PC-9 (cell line): ENCODE measurements at regions not wholly inside any gene's neighbourhood (a gene's known extent, or its start where the extent isn't known, plus 50 kb on each side); places are given as distances from the start of the nearest gene placed in this dataset.

ENCODE experiments used
- BruUV-seq: library from RNA; stranded (reverse); fragments of 400-500 nt; replicated peaks from 2 replicates; lab custom pipeline; 2021; lab: Mats Ljungman, UMichigan
- CTCF ChIA-PET: fragments of 300-600 bp; sonication (Branson Sonifier 250); formaldehyde crosslinking; loops from one replicate; lab custom pipeline; 2022; ENCODE audit warnings: antibody characterized with exemption; lab: Charles Lee
- POLR2A ChIA-PET: fragments of 300-600 bp; sonication (Branson Sonifier 250); formaldehyde crosslinking; loops from one replicate; lab custom pipeline; 2022; ENCODE audit warnings: antibody characterized with exemption; ENCODE audit not compliant: unreplicated experiment; lab: Charles Lee
- DNase-seq, 2 experiments: peaks; one replicate each; pipeline versions ENCODE4 v3.0.0 to v3.0.0-alpha.2; 2015 to 2022; ENCODE audit warnings: mixed read lengths in 1 of 2
- H2AFZ ChIP-seq: fragments of 200-600 bp; sonication (generic); 2 replicates; pipeline ENCODE4 v1.8.1; 2017; ENCODE audit warnings: antibody characterized with exemption
- H3F3A ChIP-seq: fragments of 200-600 bp; sonication (generic); 2 replicates; pipeline ENCODE4 v1.8.1; 2017; ENCODE audit warnings: antibody characterized with exemption, mild to moderate bottlenecking, low read depth; ENCODE audit not compliant: insufficient read depth
- H3K27ac ChIP-seq: fragments of 200-600 bp; sonication (generic); 2 replicates; pipeline ENCODE4 v1.6.1; 2016; ENCODE audit warnings: mixed run types
- H3K27me3 ChIP-seq: fragments of 200-600 bp; sonication (generic); 2 replicates; pipeline ENCODE4 v1.6.1; 2016; ENCODE audit warnings: low read depth, mixed run types; ENCODE audit not compliant: insufficient read depth
- H3K36me3 ChIP-seq: fragments of 200-600 bp; sonication (generic); 2 replicates; pipeline ENCODE4 v1.6.1; 2016; ENCODE audit warnings: low read depth, mixed run types
- H3K4me1 ChIP-seq: fragments of 200-600 bp; sonication (generic); replicated peaks from 2 replicates; pipeline ENCODE4 v1.6.1; 2016; ENCODE audit warnings: mixed run types; ENCODE audit not compliant: insufficient read depth
- H3K4me2 ChIP-seq: fragments of 200-600 bp; sonication (generic); 2 replicates; pipeline ENCODE4 v1.6.1; 2017; ENCODE audit warnings: mixed run types
- H3K4me3 ChIP-seq: fragments of 200-600 bp; sonication (generic); 2 replicates; pipeline ENCODE4 v1.6.1; 2016; ENCODE audit warnings: mixed run types
- H3K79me2 ChIP-seq: fragments of 200-600 bp; sonication (generic); 2 replicates; pipeline ENCODE4 v1.6.1; 2017; ENCODE audit warnings: low read depth, mixed run types
- H3K9me2 ChIP-seq: fragments of 200-600 bp; sonication (generic); 2 replicates; pipeline ENCODE4 v1.8.1; 2017; ENCODE audit warnings: mild to moderate bottlenecking; ENCODE audit not compliant: insufficient read depth
- H3K9me3 ChIP-seq: fragments of 200-600 bp; sonication (generic); 2 replicates; pipeline ENCODE4 v1.8.1; 2016; ENCODE audit warnings: low read depth; ENCODE audit not compliant: insufficient read depth
- H4K20me1 ChIP-seq: fragments of 200-600 bp; sonication (generic); 2 replicates; pipeline ENCODE4 v1.8.1; 2017; ENCODE audit not compliant: insufficient read depth
- CTCF ChIP-seq: fragments of 200-600 bp; sonication (generic); conservative IDR thresholded peaks from 2 replicates; pipeline ENCODE4 v1.6.1; 2017; ENCODE audit warnings: mixed run types, antibody characterized with exemption, mild to moderate bottlenecking, moderate library complexity
- EZH2 ChIP-seq: fragments of 200-600 bp; sonication (generic); IDR thresholded peaks from 2 replicates; pipeline ENCODE4 v1.8.0; 2017; ENCODE audit warnings: antibody characterized with exemption, low read depth
- intact Hi-C: fragments of 100-400 bp; cut with micrococcal nuclease; formaldehyde crosslinking; loops from one replicate; pipeline ENCODE4 v1.10.0; 2022; ENCODE audit not compliant: unreplicated experiment

GRCh38 chr7:41134300-41135255 is 568.3 kb downstream of the INHBA start:
- Histone ChIP-seq H3K27ac (no peak overlapping the region), H3K4me3 (no peak overlapping the region), H3K27me3 (no peaks in the 10 kb centered on the region), H3K4me1 (peaks cover 14% of the 10 kb centered on the region), H4K20me1 (no peaks in the 10 kb centered on the region), H3K36me3 (no peaks in the 10 kb centered on the region), H2AFZ (no peak overlapping the region), H3K9me2 (no peaks in the 10 kb centered on the region), H3K4me2 (no peak overlapping the region), H3K9me3 (no peaks in the 10 kb centered on the region), H3K79me2 (no peaks in the 10 kb centered on the region), H3F3A (peaks cover 9% of the 10 kb centered on the region; the same call in 1 of the 2 replicates)
- DNase-seq: peak in 1 of 2 experiments; percentile 44
- BruUV-seq: no TSS peak
- TF ChIP-seq EZH2 (no peak), CTCF (no peak)
- intact Hi-C loops: no loop called here
- CTCF ChIA-PET: no interaction called here
- POLR2A ChIA-PET: interaction anchor here (0.5 to 0.7 kb wide), 2 partner anchors 200 to 213 kb away, joined by 3 read pairs; no protein-coding TSS in a partner anchor

GRCh38 chr7:41133690-41134299 is 569.1 kb downstream of the INHBA start:
- Histone ChIP-seq H3K36me3 (no peaks in the 10 kb centered on the region), H3F3A (peaks cover 9% of the 10 kb centered on the region; the same call in 1 of the 2 replicates), H3K4me3 (no peak overlapping the region), H3K4me1 (peaks cover 14% of the 10 kb centered on the region), H3K27ac (no peak overlapping the region), H3K79me2 (no peaks in the 10 kb centered on the region), H3K4me2 (no peak overlapping the region), H3K9me3 (no peaks in the 10 kb centered on the region), H2AFZ (no peak overlapping the region), H3K9me2 (no peaks in the 10 kb centered on the region), H3K27me3 (no peaks in the 10 kb centered on the region), H4K20me1 (no peaks in the 10 kb centered on the region)
- BruUV-seq: no TSS peak
- DNase-seq: no peak
- POLR2A ChIA-PET: no interaction called here
- intact Hi-C loops: no loop called here
- CTCF ChIA-PET: interaction anchor here (0.6 kb wide), 1 partner anchor 65 kb away, joined by 4 read pairs; no protein-coding TSS in a partner anchor
- TF ChIP-seq CTCF (no peak), EZH2 (no peak)

GRCh38 chr7:41131956-41132355 is 570.9 kb downstream of the INHBA start:
- ChIA-PET POLR2A (no interaction called here), CTCF (no interaction called here)
- Histone ChIP-seq H3K9me3 (no peaks in the 10 kb centered on the region), H4K20me1 (no peaks in the 10 kb centered on the region), H3K4me2 (no peak overlapping the region), H3K36me3 (no peaks in the 10 kb centered on the region), H3K27me3 (no peaks in the 10 kb centered on the region), H3K27ac (no peak overlapping the region), H3K4me1 (peaks cover 14% of the 10 kb centered on the region), H3K4me3 (no peak overlapping the region), H3K9me2 (no peaks in the 10 kb centered on the region), H2AFZ (no peak overlapping the region), H3F3A (peaks cover 9% of the 10 kb centered on the region), H3K79me2 (no peaks in the 10 kb centered on the region)
- intact Hi-C loops: no loop called here
- BruUV-seq: no TSS peak
- DNase-seq: no peak
- no peak for TF ChIP-seq CTCF
- TF ChIP-seq EZH2: no peak
